ENCODE measurements at regions not wholly inside any gene's neighbourhood (a gene's known extent, or its start where the extent isn't known, plus 50 kb on each side); places are given as distances from the start of the nearest gene placed in this dataset.

DNA sequence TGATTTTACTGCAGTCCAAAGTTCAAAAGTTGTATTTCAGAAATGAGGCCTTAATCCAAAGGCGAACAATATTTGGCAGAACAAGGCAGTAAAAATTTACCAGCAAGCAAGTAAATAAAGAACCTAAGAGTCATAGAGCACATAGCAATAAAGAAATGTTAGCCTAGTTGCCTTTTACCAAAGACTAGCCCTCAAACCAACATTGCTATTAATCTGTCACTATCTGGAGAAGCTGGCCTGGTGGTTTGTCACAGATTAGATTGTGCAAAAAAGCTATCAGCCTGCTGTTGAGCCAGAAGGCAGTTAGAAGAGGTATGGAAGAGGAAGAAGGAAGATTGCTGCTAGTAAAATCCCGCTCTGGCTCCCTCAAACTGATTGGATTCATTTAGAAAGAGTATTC lies 304.7 kb upstream of the KLF4 start:
- no peak overlapping the region for H3K9ac ChIP-seq (ENCODE audit: low read depth in 1 of 2, low read length in 2 of 2)
- no peak overlapping the region for H3K4me3 ChIP-seq (ENCODE audit: low read depth in 1 of 3, low read length in 3 of 3)
- WGBS: 60% methylated on average over 2 of the region's 2 CpGs
- H3K4me1 ChIP-seq (ENCODE audit: control insufficient read depth in 4 of 4, insufficient read depth in 4 of 4, low read length in 3 of 4): no peaks in the 10 kb centered on the region
- H3K27me3 ChIP-seq (ENCODE audit: control insufficient read depth in 4 of 4, insufficient read depth in 4 of 4, low read length in 3 of 4): no peaks in the 10 kb centered on the region
- H3K36me3 ChIP-seq (ENCODE audit: control insufficient read depth in 4 of 4, insufficient read depth in 3 of 4, low read depth in 1 of 4, low read length in 3 of 4): no peaks in the 10 kb centered on the region
- TF ChIP-seq NR2F2 (IDR thresholded peaks at IDR 0.05) (no peak), HNF4A (conservative IDR thresholded peaks at IDR 0.05) (no peak), RAD21 (IDR thresholded peaks at IDR 0.05) (no peak), YY1 (IDR thresholded peaks at IDR 0.05) (no peak), FOXA2 (IDR thresholded peaks at IDR 0.05) (no peak), HNF4G (IDR thresholded peaks at IDR 0.05) (no peak), GABPA (IDR thresholded peaks at IDR 0.05 in 1 of 2, conservative IDR thresholded peaks at IDR 0.05 in 1 of 2) (no peak), EGR1 (IDR thresholded peaks at IDR 0.05; ENCODE audit: low read depth in 2 of 2) (no peak), FOXA1 (IDR thresholded peaks at IDR 0.05) (no peak), RXRA (IDR thresholded peaks at IDR 0.05) (no peak), TAF1 (conservative IDR thresholded peaks at IDR 0.05) (no peak), SP1 (IDR thresholded peaks at IDR 0.05) (no peak), JUND (IDR thresholded peaks at IDR 0.05) (no peak)
- TF ChIP-seq, protein P1, sequence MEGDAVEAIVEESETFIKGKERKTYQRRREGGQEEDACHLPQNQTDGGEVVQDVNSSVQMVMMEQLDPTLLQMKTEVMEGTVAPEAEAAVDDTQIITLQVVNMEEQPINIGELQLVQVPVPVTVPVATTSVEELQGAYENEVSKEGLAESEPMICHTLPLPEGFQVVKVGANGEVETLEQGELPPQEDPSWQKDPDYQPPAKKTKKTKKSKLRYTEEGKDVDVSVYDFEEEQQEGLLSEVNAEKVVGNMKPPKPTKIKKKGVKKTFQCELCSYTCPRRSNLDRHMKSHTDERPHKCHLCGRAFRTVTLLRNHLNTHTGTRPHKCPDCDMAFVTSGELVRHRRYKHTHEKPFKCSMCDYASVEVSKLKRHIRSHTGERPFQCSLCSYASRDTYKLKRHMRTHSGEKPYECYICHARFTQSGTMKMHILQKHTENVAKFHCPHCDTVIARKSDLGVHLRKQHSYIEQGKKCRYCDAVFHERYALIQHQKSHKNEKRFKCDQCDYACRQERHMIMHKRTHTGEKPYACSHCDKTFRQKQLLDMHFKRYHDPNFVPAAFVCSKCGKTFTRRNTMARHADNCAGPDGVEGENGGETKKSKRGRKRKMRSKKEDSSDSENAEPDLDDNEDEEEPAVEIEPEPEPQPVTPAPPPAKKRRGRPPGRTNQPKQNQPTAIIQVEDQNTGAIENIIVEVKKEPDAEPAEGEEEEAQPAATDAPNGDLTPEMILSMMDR (IDR thresholded peaks at IDR 0.05; ENCODE audit: low read depth, low read length, missing input control): no peak
- TF ChIP-seq, protein P2, sequence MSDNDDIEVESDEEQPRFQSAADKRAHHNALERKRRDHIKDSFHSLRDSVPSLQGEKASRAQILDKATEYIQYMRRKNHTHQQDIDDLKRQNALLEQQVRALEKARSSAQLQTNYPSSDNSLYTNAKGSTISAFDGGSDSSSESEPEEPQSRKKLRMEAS (IDR thresholded peaks at IDR 0.05): no peak
- TF ChIP-seq, protein P3, sequence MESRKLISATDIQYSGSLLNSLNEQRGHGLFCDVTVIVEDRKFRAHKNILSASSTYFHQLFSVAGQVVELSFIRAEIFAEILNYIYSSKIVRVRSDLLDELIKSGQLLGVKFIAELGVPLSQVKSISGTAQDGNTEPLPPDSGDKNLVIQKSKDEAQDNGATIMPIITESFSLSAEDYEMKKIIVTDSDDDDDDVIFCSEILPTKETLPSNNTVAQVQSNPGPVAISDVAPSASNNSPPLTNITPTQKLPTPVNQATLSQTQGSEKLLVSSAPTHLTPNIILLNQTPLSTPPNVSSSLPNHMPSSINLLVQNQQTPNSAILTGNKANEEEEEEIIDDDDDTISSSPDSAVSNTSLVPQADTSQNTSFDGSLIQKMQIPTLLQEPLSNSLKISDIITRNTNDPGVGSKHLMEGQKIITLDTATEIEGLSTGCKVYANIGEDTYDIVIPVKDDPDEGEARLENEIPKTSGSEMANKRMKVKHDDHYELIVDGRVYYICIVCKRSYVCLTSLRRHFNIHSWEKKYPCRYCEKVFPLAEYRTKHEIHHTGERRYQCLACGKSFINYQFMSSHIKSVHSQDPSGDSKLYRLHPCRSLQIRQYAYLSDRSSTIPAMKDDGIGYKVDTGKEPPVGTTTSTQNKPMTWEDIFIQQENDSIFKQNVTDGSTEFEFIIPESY (IDR thresholded peaks at IDR 0.05): no peak
- TF ChIP-seq, protein P4, sequence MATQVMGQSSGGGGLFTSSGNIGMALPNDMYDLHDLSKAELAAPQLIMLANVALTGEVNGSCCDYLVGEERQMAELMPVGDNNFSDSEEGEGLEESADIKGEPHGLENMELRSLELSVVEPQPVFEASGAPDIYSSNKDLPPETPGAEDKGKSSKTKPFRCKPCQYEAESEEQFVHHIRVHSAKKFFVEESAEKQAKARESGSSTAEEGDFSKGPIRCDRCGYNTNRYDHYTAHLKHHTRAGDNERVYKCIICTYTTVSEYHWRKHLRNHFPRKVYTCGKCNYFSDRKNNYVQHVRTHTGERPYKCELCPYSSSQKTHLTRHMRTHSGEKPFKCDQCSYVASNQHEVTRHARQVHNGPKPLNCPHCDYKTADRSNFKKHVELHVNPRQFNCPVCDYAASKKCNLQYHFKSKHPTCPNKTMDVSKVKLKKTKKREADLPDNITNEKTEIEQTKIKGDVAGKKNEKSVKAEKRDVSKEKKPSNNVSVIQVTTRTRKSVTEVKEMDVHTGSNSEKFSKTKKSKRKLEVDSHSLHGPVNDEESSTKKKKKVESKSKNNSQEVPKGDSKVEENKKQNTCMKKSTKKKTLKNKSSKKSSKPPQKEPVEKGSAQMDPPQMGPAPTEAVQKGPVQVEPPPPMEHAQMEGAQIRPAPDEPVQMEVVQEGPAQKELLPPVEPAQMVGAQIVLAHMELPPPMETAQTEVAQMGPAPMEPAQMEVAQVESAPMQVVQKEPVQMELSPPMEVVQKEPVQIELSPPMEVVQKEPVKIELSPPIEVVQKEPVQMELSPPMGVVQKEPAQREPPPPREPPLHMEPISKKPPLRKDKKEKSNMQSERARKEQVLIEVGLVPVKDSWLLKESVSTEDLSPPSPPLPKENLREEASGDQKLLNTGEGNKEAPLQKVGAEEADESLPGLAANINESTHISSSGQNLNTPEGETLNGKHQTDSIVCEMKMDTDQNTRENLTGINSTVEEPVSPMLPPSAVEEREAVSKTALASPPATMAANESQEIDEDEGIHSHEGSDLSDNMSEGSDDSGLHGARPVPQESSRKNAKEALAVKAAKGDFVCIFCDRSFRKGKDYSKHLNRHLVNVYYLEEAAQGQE (IDR thresholded peaks at IDR 0.05): no peak
- TF ChIP-seq, protein P5, sequence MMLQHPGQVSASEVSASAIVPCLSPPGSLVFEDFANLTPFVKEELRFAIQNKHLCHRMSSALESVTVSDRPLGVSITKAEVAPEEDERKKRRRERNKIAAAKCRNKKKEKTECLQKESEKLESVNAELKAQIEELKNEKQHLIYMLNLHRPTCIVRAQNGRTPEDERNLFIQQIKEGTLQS (IDR thresholded peaks at IDR 0.05): no peak
- H3K9me3 ChIP-seq (ENCODE audit: control insufficient read depth in 4 of 4, low read length in 3 of 4): no peaks in the 10 kb centered on the region
- no peak overlapping the region for H3K27ac ChIP-seq (ENCODE audit: low read depth in 1 of 2, low read length in 2 of 2)
- no peak for DNase-seq (ENCODE audit: low spot score)
